HG02571 (cell line): ENCODE measurements at regions not wholly inside any gene's neighbourhood (a gene's known extent, or its start where the extent isn't known, plus 50 kb on each side); places are given as distances from the start of the nearest gene placed in this dataset.
"Not testable (repeated sequence)": the region's sequence is repeated elsewhere in the genome, so short reads cannot be mapped to it uniquely, and the experiment has no call there.

Experiments
- ATAC-seq: cut with Tn5 transposase; IDR thresholded peaks from one replicate; pipeline ENCODE4 v1.9.1; 2021; ENCODE audit warnings: mild to moderate bottlenecking, moderate library complexity; ENCODE audit not compliant: unreplicated experiment

DNA sequence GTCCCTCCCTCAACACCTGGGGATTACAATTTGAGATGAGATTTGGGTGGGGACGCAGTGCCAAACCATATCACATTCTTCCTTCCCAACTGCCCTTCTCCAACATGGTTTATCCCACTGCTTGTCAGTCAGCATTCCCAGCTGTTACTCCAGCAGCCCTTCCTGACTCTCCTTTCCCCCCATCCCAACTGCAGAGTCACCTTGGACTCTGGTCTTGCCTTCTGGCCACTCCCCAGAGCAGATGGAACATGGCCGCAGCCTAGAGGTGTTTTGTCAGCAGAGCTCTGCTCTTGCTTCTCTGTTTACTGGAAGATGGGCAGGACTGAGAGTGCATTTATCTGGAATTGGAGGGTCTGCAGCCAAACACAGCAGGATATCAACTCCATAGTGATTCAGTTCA, 51.2 kb upstream of the MEX3C start:
- no peak for ATAC-seq

DNA sequence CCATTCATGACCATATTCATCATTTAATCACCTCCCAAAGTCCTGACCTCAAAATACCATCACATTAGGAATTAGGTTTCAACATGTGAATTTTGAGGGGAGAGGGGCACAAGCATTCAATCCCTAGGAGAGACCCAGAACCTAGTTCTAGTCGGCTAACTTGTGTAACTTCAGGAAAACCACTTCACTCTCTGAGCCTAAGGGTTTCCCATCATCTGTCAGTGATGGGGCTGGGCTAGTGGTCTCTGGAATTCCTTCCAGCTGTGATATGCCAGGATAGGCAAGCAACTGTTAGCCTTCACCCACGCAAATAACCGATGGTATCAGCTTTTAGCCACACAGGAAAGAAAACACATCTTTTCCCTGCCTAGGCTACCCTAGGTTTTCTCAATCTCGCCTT, 52.5 kb upstream of the MEX3C start:
- ATAC-seq = no peak

DNA sequence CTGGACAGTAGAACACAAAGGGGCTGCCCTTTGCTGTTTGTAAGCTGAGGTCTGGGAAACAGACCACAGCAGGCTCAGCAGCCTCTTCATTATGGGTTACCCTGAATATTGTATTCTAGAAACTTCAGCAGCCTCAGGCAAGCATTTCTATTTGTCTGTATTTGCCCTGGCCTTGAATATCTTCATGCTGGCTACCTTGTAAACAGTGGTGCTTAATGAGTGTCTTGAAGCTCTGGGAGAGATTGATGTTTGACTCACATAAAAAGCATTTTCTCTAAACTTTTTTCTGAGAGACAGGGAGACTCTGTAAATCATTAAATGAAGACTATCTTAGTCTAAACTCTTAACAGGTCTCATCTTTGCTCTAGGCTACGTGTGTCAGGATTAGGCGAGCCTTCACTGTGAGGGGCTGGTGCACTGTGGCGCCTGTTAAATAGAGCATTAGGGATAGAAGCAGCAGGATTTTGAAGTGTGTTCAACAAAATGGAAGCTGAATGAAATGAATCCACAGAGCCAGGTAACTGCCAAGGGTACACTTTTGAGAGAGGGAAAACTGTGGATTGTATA, 53.1 kb upstream of the MEX3C start:
- ATAC-seq = no peak

DNA sequence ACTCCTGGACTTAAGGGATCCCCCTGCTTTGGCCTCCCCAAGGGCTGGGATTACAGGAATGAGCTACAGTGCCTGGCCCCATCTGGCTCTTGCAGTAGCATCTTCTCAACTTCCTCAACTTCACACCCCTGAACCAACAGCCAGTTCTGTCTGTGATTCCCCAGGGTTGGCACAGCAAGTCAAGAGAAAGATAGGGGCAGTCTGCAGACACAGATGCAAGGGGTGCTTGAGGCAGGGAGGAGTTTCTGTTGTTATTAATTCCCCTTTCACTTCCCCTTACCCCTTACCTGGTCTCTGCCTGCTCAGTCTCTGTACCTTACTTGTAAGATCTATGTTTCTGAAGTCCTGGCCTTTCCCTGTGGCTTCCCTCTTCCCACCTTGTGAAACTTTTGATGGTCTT, 54.1 kb upstream of the MEX3C start:
- ATAC-seq = peak; percentile 99

DNA sequence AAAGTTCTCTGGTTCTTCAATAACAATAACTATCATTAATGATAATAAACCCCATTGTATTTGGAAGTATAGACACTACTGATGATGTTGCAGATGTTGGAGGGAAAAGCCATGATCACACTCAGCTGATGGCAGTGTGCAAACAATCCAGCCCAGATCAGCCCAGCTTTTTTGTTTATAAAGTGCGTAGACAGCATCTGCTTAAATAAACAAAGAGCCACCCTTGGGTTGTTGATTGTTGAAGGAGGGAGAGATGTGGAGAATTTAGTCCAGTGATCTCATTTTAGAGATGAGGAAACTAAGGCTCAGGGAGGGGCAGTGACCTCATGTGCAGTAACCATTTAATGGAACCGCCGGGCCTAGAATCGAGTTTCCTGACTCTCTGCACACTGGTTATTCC, 56.0 kb upstream of the MEX3C start:
- ATAC-seq = no peak

DNA sequence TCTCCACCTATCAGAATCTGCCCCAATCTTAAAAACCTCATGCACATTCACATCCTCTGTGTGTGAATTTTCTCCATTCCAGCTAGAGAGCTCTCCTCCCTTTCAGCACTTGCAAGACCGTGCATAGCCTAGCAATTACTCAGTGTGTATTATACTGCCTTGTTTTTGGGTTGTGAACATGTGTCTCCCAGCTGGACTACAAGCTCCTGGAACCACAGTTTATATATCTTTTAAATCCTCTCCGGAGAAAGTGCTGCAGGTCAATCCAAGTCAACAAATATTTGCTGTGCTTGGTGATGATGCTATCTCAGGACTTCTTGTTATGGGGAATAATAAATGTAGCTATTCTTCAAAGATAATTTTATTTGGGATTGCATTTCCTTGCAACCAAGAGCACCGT, 58.2 kb upstream of the MEX3C start:
- ATAC-seq = no peak

DNA sequence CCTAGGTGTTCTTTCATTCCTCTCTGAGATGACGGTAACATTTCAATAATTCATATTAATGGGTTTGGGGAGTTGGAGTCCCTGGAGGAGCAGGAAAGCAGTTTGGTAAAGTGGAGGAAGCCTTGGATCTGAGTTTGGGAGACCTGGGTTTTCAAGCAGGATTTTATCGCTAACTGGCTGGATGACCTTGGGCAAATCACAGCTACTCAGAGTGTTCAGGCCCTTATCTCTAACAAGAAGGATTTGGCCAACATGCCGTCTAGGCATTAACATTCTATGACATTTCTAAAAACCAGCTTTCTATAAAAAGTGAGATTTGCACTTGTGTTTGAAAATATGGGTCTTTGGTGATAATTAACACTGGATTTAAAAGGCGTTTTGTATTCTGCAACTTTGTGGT, 59.7 kb upstream of the MEX3C start:
- ATAC-seq = no peak

DNA sequence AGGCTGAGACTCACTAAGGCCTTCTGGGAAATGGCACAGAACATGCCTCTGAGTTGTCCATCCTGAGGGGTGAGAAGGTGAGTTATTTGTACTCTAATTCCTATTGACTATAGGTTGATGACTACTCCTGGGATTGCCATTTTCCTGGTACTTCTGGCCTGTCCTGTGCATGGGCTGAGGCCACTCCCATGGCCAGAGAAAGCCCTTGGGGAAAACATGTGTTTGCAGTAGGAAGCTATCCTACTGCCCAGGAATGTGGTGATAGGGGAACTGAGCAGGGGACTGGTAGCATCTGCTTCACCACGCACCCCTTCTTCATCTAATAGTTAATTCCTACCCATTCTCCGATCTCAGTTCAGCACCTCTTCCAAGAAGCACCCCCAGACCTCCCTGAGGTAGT, 62.6 kb upstream of the MEX3C start:
- no peak for ATAC-seq

DNA sequence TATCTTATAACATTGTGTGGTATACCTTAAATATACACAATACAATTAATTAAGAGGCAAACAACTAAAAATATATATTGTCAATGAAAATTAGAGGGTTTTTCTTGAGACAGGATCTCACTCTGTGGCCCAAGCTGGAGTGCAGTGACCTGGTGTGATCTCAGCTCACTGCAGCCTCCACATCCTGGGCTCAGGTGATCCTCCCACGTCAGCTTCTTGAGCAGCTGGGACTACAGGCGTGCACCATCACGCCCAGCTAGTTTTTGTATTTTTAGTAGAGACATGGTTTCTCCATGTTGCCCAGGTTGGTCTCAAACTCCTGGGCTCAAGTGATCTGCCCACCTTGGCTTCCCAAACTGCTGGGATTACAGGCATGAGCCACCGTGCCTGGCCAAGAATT, 68.6 kb upstream of the MEX3C start:
- not testable (repeated sequence) for ATAC-seq

DNA sequence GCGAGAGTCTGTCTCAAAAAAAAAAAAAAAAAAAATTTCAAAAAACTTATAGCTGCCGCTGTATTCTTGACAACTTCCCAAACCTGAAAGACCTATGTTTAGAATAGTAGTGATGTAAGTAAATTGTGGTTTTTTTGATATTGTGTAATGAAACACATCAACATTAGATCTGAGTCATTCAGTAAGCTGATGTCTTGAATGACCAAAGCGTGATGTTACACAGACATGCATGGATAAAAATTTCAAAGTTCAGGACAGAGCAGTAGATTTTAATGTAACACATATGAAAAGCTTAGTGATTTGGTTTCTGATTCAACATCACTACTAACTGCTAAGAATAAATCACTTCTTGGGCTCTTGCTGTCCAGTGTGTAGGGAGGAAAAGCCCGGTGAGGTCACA, 69.3 kb upstream of the MEX3C start:
- ATAC-seq = no peak

DNA sequence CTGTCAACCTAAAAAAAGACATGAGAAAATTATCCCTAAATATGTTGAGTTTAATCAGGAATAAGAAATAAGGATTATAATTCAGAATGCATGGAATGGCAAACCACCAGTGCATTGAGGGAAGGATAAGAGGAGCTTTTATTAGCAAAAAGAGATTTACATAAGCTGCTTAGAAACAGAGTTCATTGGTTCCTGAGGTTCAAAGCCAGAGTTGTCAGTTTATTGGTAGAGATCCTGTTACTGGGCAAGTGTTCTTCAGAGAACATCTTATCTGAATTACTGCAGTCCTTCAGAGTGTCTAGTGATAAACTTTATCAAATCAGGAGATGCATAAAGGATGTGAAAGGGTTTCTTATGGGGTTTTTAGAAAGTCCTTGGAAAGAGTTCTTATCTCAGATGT, 76.0 kb upstream of the MEX3C start:
- ATAC-seq = no peak

DNA sequence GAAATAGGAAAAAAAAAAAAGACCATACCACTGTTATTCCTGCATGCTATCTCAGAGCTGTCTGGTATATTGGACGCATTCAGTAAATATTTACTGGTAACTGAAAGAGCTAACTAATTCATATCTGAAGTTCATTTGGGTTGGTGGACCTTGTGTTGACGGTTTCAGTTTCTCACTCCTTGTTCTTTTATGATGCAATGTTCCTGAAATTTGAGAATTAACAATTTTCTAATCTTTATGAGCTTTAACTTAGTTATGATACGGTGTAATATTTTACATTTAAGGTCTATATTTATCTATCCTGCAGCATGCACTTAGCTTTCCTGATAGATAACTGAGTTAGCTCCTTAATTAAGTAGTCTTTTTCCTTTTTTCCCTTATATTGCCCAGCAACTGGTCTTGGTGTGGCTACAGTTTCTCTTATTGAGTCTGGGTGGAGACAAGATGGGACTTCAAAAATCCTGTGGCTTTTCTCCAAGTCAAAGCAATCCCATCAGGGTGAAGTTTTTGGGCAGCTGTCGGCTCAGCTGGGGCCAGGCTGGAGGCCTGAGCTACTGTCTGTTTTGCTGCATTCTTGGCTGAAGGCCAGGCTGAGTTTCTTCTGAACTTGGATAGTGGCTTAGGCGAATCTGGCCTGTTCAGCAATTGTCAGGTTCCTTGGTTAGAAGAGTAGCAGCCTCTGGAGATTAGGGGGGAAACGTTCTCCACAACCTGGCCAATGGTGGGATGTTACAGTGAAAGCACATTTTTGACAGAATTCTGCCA, 78.4 kb upstream of the MEX3C start:
- ATAC-seq = no peak

DNA sequence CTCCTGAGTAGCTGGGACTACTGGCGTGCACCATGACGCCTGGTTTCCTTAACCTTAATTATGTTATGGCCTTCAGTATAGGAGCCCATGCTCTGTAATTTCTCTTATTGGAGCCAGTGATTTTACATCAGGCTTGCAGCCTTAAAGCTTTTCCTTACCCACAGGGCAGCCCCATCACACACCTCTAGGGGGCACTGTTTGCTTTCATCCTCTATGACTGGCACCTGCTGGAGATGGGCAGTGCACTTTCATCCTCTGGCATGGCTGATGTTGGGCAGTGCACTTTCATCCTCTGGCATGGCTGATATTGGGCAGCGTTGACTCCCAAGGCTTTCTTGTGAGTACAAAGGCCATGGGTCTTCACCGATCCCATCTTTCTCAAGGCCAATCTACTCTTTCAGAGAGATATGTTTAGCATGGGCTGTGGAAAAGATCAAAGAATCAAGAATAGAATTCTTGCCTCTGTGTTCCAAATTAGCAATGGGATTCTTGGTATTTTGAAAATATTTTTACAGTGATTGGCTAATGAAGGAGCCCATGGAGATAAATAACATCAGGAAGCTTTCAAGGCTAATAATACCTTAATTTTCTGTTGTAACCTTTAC, 80.7 kb upstream of the MEX3C start:
- no peak for ATAC-seq

DNA sequence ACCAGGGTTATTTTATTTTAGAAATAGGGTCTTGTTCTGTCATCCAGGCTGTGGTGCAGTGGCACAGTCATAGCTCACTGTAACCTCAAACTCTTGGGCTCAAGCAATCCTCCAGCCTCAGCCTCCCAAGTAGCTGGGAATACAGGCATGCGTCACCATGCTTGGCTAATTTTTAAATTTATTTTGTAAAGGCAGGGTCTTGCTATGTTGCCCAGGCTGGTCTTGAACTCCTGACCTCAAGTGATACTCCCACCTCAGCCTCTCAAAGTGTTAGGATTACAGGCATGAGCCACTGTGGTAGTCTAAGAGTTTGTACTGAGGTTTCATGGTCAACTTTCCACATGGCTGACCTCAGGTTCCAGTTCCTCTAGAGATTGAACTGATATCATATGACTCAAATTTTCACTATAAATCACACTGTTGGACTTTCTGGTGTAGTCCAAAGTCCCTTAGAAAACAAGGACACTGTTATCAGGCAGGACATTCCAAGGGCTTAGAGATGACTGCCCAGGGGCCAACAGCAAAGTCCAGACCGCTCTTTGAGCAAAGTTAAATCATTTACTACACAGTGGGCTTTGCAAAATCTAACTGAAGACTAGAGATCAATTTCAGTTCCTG, 82.0 kb upstream of the MEX3C start:
- no peak for ATAC-seq

DNA sequence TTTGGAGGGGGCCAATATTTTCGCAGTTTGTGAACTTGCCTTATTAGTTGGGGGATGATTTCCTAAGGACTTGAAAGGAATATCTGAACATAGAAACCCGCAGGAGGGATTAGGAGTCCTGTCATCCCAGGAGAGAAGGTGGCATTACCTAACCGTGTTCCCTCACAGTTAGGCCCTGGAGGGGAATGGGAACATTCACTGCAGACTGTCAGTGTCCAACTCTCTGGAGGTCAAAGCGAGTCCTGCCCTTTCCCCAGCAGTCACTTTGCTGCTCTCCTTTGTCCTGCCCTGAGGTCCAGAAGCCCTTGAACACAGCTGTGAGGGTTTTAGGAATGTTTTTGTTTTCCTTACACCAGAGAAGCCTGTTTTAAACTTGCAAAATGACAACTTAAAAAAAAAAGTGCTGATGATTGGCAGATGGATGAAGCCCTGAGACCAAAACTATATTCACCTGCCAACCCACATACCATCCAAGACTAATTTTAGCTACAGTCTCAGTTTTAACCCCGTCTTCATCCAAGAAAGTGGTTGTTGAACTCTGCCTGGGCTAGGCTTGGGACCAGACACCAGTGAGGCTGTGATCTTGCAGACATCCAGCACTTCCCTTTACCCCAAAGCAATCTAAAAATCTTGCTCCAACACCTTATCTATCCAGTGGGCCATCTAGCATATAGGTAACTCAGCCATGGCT, 90.5 kb upstream of the MEX3C start:
- no peak for ATAC-seq

DNA sequence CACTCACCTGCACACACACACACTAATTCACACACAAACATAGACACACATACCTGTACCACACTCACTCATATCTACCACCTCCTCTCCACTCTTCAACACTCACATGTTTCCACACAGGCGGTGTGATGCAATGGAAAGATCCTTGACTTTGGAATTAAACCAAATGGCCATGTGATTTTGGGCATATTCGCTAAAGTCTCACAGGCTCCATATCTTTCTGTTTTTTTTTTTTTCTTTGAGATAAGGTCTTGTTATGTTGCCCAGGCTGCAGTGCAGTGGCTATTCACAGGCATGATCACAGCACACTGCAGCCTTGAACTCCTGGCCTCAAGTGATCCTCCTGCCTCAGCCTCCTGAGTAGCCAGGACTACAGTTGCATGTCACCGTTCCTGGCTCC, 91.1 kb upstream of the MEX3C start:
- no peak for ATAC-seq

DNA sequence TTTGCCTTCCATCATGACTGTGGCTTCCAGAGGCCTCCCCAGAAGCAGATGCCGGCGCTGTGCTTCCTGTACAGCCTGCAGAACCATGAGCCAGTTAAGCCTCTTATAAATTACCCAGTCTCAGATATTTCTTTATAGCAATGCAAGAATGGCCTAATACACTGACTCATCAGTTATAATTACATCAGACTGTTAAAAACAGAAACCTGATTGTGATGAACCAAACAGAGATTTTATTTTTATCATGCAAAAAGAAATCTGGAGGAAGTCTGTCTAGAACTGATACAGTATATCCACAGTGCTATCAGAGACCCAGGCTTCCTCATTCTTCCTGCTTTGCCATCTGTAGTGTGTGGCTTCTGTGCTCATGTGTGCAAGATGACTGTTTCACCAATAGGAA, 93.4 kb upstream of the MEX3C start:
- no peak for ATAC-seq

DNA sequence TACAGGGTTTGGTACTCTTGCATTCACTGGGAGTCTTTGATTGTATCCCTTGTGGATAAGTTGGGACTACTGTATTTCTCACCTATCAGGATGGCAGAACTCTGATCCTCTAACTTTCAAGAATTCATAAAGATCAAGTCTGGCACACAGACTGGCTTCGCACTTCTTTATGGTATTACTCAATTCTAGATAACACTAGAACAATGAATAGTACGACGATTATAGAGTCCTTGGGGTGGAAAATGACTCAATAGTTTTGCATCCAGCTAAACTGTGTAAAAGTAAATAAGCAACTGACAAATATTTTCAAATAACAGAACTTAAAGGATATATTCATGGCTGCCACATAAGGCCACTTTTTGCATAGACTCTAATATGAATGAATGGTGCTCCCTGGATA, 103.4 kb upstream of the MEX3C start:
- no peak for ATAC-seq

DNA sequence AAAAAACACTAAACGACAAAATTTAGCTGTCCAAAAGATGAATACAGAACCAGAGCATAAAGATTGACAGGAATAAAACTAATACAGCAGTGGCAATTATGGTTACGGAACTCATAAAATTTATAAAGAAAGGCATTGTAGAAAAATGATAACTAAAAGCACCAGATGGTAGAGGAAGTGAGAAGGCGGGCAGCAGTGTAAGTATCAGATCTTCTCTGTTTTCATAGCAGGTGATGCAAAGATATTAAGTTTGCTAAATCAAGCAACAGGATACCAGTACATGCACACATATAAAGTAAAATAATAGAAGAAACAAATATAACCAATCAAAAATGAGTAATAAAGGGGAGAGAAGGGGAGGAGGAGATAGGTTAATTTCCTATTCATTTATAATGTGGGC, 103.9 kb upstream of the MEX3C start:
- no peak for ATAC-seq

DNA sequence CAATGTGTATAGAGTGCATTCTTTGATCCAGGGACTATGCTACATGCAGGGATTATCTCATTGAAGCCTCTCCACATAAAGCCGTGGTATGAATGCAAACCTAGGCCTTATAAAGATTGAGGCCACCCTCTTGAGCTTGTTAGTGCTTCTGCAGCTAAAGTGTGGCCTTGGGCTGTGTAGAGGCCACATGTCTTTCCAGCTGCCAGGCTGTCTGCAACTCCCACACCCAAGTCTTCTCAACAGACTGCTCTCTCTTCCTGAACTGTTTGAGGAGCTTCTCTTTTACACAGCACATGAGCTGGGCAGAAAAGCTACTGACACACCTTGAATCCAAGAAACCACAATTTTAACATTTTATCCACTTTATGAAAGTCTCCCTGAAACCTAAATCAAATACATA, 119.2 kb upstream of the MEX3C start:
- ATAC-seq = no peak

DNA sequence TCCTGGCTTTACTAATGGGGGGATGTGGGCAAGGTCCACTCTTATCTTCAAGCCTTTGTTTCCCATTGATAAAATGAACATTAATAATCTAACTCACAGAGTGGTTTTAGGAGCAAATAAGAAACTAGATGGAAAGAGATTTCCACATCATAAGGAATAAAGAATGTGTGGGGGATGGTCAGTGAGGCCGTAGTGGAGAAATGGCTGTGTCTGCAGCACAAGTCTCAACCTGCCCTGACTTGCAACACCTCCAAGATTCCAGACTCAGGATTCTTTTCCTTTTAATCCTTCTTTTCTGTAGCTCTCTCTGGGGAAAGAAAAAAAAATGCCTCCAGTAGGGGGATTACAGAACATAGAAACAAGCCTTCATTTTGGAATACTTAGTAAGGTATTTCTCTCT, 124.2 kb upstream of the MEX3C start:
- ATAC-seq = no peak

DNA sequence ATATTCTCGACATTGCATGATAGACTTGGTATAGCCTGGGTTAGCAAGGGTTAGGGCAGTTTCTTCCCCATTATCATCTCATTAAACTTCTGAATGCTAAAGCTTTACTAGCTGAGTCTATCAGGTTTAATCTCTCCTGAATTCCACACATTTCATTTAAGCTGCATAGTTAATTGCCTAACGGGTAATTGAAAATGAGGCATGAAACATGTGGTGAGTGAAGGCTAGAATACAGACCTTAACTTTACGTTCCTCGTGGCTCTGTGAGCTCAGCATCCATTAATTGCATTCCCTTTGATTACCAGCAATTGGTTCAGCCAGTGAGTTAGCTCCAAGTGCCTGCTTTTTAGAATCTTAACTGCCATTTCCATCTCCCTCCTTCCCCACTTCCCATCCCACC, 126.5 kb upstream of the MEX3C start:
- no peak for ATAC-seq
